Neural progenitor cell (in vitro differentiated cells): ENCODE measurements at regions not wholly inside any gene's neighbourhood (a gene's known extent, or its start where the extent isn't known, plus 50 kb on each side); places are given as distances from the start of the nearest gene placed in this dataset.

Source experiments
- EZH2 ChIP-seq: fragments of 200-600 bp; sonication (generic); IDR thresholded peaks from 2 replicates; pipeline ENCODE4 v1.6.1; 2017; ENCODE audit warnings: antibody characterized with exemption, mild to moderate bottlenecking, moderate library complexity
- TF ChIP-seq, protein P1 (sequence below): fragments of 200-600 bp; sonication (generic); IDR thresholded peaks from 2 replicates; pipeline ENCODE4 v1.5.1; 2017; ENCODE audit warnings: antibody characterized with exemption, mild to moderate bottlenecking

- TF ChIP-seq EZH2: no peak
- TF ChIP-seq, protein P1, sequence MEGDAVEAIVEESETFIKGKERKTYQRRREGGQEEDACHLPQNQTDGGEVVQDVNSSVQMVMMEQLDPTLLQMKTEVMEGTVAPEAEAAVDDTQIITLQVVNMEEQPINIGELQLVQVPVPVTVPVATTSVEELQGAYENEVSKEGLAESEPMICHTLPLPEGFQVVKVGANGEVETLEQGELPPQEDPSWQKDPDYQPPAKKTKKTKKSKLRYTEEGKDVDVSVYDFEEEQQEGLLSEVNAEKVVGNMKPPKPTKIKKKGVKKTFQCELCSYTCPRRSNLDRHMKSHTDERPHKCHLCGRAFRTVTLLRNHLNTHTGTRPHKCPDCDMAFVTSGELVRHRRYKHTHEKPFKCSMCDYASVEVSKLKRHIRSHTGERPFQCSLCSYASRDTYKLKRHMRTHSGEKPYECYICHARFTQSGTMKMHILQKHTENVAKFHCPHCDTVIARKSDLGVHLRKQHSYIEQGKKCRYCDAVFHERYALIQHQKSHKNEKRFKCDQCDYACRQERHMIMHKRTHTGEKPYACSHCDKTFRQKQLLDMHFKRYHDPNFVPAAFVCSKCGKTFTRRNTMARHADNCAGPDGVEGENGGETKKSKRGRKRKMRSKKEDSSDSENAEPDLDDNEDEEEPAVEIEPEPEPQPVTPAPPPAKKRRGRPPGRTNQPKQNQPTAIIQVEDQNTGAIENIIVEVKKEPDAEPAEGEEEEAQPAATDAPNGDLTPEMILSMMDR: no peak
These were observed 66.0 kb upstream of the SYNDIG1 start for GRCh38 chr20:24403406-24403805.
